Pancreas (tissue), 10 donors: ENCODE measurements at regions not wholly inside any gene's neighbourhood (a gene's known extent, or its start where the extent isn't known, plus 50 kb on each side); places are given as distances from the start of the nearest gene placed in this dataset.

Experiments
- ATAC-seq, 4 donors: fragments of 200-7000 bp; cut with Tn5 transposase; one replicate each; pipeline versions ENCODE4 v1.8.0 to v1.9.1; 2020; ENCODE audit warnings: mild to moderate bottlenecking in 4 of 4, moderate library complexity in 4 of 4
- DNase-seq, 6 donors: peaks; one replicate each; pipeline ENCODE4 v3.0.0-alpha.2; 2020
- FAIRE-seq: peaks from 2 replicates; lab custom pipeline; 2012; peaks lifted over from hg19 to GRCh38; lab: Jason Lieb, UNC
- H3K27ac ChIP-seq, 4 donors: fragments of 200-600 bp; sonication (generic); 1 replicate in 3 of 4; 2 replicates in 1 of 4; pipeline versions ENCODE4 v1.5.0 to v1.8.0; 2020
- H3K27me3 ChIP-seq, 4 donors: fragments of 200-600 bp; one replicate each; pipeline ENCODE4 v1.8.0; 2021
- H3K36me3 ChIP-seq, 3 donors: fragments of 200-600 bp; sonication (generic) in 1 of 3; one replicate each; pipeline versions ENCODE4 v1.5.0 to v1.8.0; 2020 to 2021
- H3K4me1 ChIP-seq, 3 donors: fragments of 200-600 bp; one replicate each; pipeline ENCODE4 v1.8.0; 2021
- H3K4me3 ChIP-seq, 4 donors: fragments of 200-600 bp; sonication (generic) in 2 of 4; one replicate each; pipeline versions ENCODE4 v1.5.0 to v1.8.0; 2020 to 2021
- H3K9me3 ChIP-seq, 4 donors: fragments of 200-600 bp; one replicate each; pipeline ENCODE4 v1.8.0; 2021
- WGBS, 2 donors: extraction: QIAGEN DNeasy Blood & Tissue Kit; methylation state at CpG; one replicate each; pipeline ENCODE4 v1.1.7; 2013; 5-methylcytosine and 5-hydroxymethylcytosine counted together
- intact Hi-C, 3 donors: fragments of 100-400 bp; cut with DNase I; formaldehyde crosslinking; loops; one replicate each; pipeline versions ENCODE4 v1.11.1 to v1.14.2; 2022
- TF ChIP-seq, protein P1 (sequence below), 4 donors: fragments of 200-600 bp; sonication (generic) in 3 of 4; IDR thresholded peaks; one replicate each; pipeline versions ENCODE4 v1.5.0 to v1.8.0; 2021; ENCODE audit warnings: antibody characterized with exemption in 4 of 4
- donor health status: healthy with polysubstance abuse.
- donor health status: DM: no; HTN: no; CAD: no; lungs with moderate emphysema.
- donor health status: DM: no; HTN: no; CAD: no.
- donor health status: control.
- donor health status: control.
- donor health status: Bipolar disorder and iron deficiency.
- donor health status: DM: yes; HTN: yes; CAD: no.
- donor health status: DM: no; HTN: no; CAD: no.
- donor health status: DM: no; HTN: no; CAD: no.
- donor health status: DM: yes; HTN: yes; CAD: no.

DNA sequence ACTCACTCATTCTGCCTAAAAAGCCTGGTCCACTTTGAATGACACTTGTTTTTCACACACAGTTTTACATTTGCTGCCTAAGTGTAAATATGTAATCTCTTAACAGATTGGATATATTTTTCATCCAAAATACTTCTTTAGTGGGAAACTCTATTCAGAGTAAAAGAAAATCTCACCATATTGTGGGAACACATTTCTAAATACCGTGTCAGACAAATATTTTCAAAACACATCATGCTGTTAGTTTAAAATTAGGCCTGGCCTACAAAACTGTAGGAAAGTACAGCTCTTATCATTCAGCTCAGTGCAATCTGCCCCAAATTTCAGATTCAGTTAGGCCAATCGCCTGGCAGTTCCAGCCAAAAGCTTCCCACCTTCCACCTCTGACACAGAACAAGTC lies 849.8 kb downstream of the NXPH1 start:
- ATAC-seq, result no peak
- TF ChIP-seq, protein P1, sequence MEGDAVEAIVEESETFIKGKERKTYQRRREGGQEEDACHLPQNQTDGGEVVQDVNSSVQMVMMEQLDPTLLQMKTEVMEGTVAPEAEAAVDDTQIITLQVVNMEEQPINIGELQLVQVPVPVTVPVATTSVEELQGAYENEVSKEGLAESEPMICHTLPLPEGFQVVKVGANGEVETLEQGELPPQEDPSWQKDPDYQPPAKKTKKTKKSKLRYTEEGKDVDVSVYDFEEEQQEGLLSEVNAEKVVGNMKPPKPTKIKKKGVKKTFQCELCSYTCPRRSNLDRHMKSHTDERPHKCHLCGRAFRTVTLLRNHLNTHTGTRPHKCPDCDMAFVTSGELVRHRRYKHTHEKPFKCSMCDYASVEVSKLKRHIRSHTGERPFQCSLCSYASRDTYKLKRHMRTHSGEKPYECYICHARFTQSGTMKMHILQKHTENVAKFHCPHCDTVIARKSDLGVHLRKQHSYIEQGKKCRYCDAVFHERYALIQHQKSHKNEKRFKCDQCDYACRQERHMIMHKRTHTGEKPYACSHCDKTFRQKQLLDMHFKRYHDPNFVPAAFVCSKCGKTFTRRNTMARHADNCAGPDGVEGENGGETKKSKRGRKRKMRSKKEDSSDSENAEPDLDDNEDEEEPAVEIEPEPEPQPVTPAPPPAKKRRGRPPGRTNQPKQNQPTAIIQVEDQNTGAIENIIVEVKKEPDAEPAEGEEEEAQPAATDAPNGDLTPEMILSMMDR (IDR thresholded peaks at IDR 0.05), result no peak
- DNase-seq, result no peak
- FAIRE-seq, result no peak
- H3K4me3 ChIP-seq, result no peak overlapping the region
- H3K36me3 ChIP-seq, result no peaks in the 10 kb centered on the region
- H3K9me3 ChIP-seq, result no peaks in the 10 kb centered on the region
- no peaks in the 10 kb centered on the region for H3K27me3 ChIP-seq
- no peaks in the 10 kb centered on the region for H3K4me1 ChIP-seq
- no peak overlapping the region for H3K27ac ChIP-seq
- intact Hi-C loops, result no loop called here
- 30 to 50% methylated on average over 2 of the region's 2 CpGs for WGBS, 2 donors

DNA sequence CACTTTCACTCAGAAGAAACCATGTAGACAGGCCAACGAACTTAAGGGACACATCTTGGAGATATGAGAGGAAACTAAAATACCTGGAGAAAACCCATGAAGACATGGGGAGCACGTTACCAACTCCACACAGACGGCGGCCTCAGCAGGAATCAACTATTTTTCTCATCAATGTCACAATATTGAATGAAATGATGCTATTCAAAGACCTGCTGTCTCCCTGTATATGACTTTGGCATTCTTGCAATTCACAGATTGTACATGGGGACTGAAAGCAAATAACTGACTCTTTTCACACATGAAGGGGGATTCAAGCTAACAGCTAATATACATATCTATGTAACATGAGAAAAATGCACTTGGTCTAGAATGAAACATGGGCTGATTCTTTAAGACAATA lies 869.0 kb downstream of the NXPH1 start:
- TF ChIP-seq, protein P1 (IDR thresholded peaks at IDR 0.05), result no peak
- Histone ChIP-seq H3K9me3 (no peaks in the 10 kb centered on the region), H3K27ac (no peak overlapping the region), H3K27me3 (no peaks in the 10 kb centered on the region), H3K4me3 (no peak overlapping the region), H3K36me3 (no peaks in the 10 kb centered on the region), H3K4me1 (no peaks in the 10 kb centered on the region)
- WGBS, 2 donors, result 58 to 67% methylated on average over 4 of the region's 4 CpGs
- intact Hi-C loops, result no loop called here
- FAIRE-seq (no peak), DNase-seq (no peak), ATAC-seq (no peak)

DNA sequence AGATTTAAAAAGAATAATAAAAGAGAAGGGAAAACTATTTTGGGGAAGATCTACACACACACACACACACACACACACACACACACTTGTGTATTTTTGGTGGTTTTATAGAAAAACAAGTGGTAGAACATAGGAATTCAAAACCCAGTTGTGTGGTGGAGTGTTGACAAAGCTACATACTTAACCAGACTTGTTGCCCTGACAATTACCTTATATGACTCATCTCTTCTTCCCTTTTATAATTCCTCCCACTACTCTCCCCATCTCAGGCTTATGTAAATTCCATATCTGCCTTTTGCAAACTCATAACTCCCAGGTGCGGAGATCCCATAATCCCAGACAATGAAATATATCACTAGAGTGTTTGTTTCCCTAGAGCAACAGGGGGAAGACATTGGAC lies 873.7 kb downstream of the NXPH1 start:
- ATAC-seq (no peak), FAIRE-seq (no peak)
- 59 to 82% methylated on average over 1 of the region's 1 CpG for WGBS, 2 donors

DNA sequence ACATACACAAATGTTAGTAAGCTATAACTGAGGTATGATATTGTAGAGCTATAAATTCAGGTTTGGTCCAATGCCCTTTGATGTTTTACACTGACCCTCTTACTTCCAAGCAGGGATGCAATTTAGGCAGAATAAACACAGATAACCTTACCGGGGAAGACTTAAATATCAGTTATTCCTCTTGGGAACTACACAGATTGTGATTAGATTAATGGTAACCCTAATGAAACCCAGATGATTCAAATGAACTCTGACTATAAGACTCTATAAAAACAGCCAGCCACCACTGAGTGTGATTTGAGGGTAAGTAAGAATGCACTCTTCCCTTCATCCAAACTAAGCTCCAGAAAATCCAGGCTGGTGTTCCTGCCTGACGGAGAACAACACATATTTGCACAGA lies 891.1 kb downstream of the NXPH1 start:
- no peaks in the 10 kb centered on the region for H3K9me3 ChIP-seq
- no peaks in the 10 kb centered on the region for H3K36me3 ChIP-seq
- H3K4me3 ChIP-seq, result no peak overlapping the region
- FAIRE-seq (no peak), ATAC-seq (no peak), DNase-seq (no peak)
- TF ChIP-seq, protein P1 (IDR thresholded peaks at IDR 0.05), result no peak
- intact Hi-C loops, result no loop called here
- no peak overlapping the region for H3K27ac ChIP-seq
- H3K27me3 ChIP-seq, result no peaks in the 10 kb centered on the region
- no peaks in the 10 kb centered on the region for H3K4me1 ChIP-seq
- 16 to 20% methylated on average over 2 of the region's 2 CpGs for WGBS, 2 donors

More for the DNA sequence above, 873.7 kb downstream of the NXPH1 start:
- H3K27ac ChIP-seq, result no peak overlapping the region
- DNase-seq, result no peak
- H3K9me3 ChIP-seq, result no peaks in the 10 kb centered on the region
- intact Hi-C loops, result no loop called here
- no peak overlapping the region for H3K4me3 ChIP-seq
- H3K27me3 ChIP-seq, result peaks cover 0 to 4% (median 0%) of the 10 kb centered on the region in 4 donors
- H3K36me3 ChIP-seq, result no peaks in the 10 kb centered on the region
- TF ChIP-seq, protein P1 (IDR thresholded peaks at IDR 0.05), result no peak
- no peaks in the 10 kb centered on the region for H3K4me1 ChIP-seq

DNA sequence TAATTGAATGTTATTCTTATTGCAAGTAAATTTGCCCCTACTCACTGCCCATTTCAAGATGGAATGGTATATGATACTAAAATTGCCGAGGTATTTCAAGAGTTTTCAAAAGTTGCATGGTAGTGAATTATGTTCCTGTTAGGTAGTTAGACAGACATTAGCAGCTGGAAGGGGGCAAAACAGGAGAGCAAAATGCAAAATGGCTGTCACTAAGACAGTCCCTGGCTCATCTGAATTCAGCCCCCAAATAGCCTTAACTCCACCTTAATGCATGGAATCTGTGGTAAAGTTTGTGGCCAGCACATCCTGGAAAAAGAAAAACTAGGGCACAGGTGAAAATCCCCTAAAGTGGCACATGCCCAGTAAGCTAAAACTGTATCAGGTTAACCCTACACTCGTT lies 894.9 kb downstream of the NXPH1 start:
- TF ChIP-seq, protein P1 (IDR thresholded peaks at IDR 0.05), result no peak
- intact Hi-C loops, result no loop called here
- WGBS, 2 donors, result 40 to 60% methylated on average over 2 of the region's 2 CpGs
- ATAC-seq, result no peak
- no peak overlapping the region for H3K27ac ChIP-seq
- no peak overlapping the region for H3K4me3 ChIP-seq
- FAIRE-seq, result no peak
- H3K27me3 ChIP-seq, result no peaks in the 10 kb centered on the region
- H3K4me1 ChIP-seq, result no peaks in the 10 kb centered on the region
- no peaks in the 10 kb centered on the region for H3K9me3 ChIP-seq
- DNase-seq, result no peak
- no peaks in the 10 kb centered on the region for H3K36me3 ChIP-seq
